SK-N-SH treated with all-trans-retinoic acid at 6 μM for 48 hours (cell line): ENCODE measurements at regions not wholly inside any gene's neighbourhood (a gene's known extent, or its start where the extent isn't known, plus 50 kb on each side); places are given as distances from the start of the nearest gene placed in this dataset.
"Not testable (repeated sequence)": the region's sequence is repeated elsewhere in the genome, so short reads cannot be mapped to it uniquely, and the experiment has no call there.

ENCODE experiments used
- ATAC-seq: fragments of 200-7000 bp; cut with Tn5 transposase; 3 replicates; pipeline ENCODE4 v1.9.1; 2020; ENCODE audit warnings: mild to moderate bottlenecking, moderate library complexity
- ARNTL ChIP-seq: fragments of 450-650 bp; formaldehyde crosslinking; IDR thresholded peaks from 2 replicates; pipeline ENCODE4 v1.5.0; 2020; ENCODE audit warnings: low read depth, mild to moderate bottlenecking, moderate library complexity, borderline replicate concordance
- BACH2 ChIP-seq: fragments of 250-450 bp; sonication (Bioruptor Pico); IDR thresholded peaks from 2 replicates; pipeline ENCODE4 v1.9.0; 2021; ENCODE audit warnings: mild to moderate bottlenecking, borderline replicate concordance
- CREB5 ChIP-seq: fragments of 250-450 bp; sonication (Bioruptor Pico); IDR thresholded peaks from 2 replicates; pipeline ENCODE4 v1.5.1; 2020; ENCODE audit warnings: low read depth, mild to moderate bottlenecking, moderate library complexity
- CSDC2 ChIP-seq: fragments of 250-450 bp; sonication (Bioruptor Pico); IDR thresholded peaks from 2 replicates; pipeline ENCODE4 v1.5.0; 2020; ENCODE audit warnings: mild to moderate bottlenecking, moderate library complexity
- CSRNP3 ChIP-seq: fragments of 250-450 bp; sonication (Bioruptor Pico); IDR thresholded peaks from 2 replicates; pipeline ENCODE4 v1.5.1; 2021; ENCODE audit warnings: mild to moderate bottlenecking, moderate library complexity
- ESRRG ChIP-seq: fragments of 250-450 bp; sonication (Bioruptor Pico); IDR thresholded peaks from 2 replicates; pipeline ENCODE4 v1.6.1; 2021; ENCODE audit warnings: mild to moderate bottlenecking
- GLIS3 ChIP-seq: fragments of 250-450 bp; sonication (Bioruptor Pico); IDR thresholded peaks from 2 replicates; pipeline ENCODE4 v1.5.0; 2020; ENCODE audit warnings: mild to moderate bottlenecking, moderate library complexity
- ISL1 ChIP-seq: fragments of 250-450 bp; sonication (Bioruptor Pico); IDR thresholded peaks from 2 replicates; pipeline ENCODE4 v2.1.2; 2022; ENCODE audit warnings: mild to moderate bottlenecking, moderate library complexity
- OSR1 ChIP-seq: fragments of 250-450 bp; sonication (Bioruptor Pico); IDR thresholded peaks from 2 replicates; pipeline ENCODE4 v1.8.0; 2022; ENCODE audit warnings: moderate library complexity, mild to moderate bottlenecking, inconsistent platforms
- PATZ1 ChIP-seq: fragments of 250-450 bp; sonication (Bioruptor Pico); IDR thresholded peaks from 2 replicates; pipeline ENCODE4 v1.8.0; 2020; ENCODE audit warnings: mild to moderate bottlenecking, moderate library complexity, borderline replicate concordance
- POU6F1 ChIP-seq: fragments of 250-450 bp; sonication (Bioruptor Pico); IDR thresholded peaks from 2 replicates; pipeline ENCODE4 v1.8.0; 2021; ENCODE audit warnings: low read depth, mild to moderate bottlenecking, moderate library complexity, borderline replicate concordance
- PPARA ChIP-seq: fragments of 250-450 bp; sonication (Bioruptor Pico); IDR thresholded peaks from 2 replicates; pipeline ENCODE4 v1.5.0; 2020; ENCODE audit warnings: mild to moderate bottlenecking, borderline replicate concordance
- RARB ChIP-seq: fragments of 250-450 bp; sonication (Bioruptor Pico); IDR thresholded peaks from 2 replicates; pipeline ENCODE4 v1.8.0; 2021; ENCODE audit warnings: mild to moderate bottlenecking, moderate library complexity
- SNAI2 ChIP-seq: fragments of 250-450 bp; sonication (Bioruptor Pico); IDR thresholded peaks from 2 replicates; pipeline ENCODE4 v1.5.0; 2020; ENCODE audit warnings: mild to moderate bottlenecking, moderate library complexity
- TCF4 ChIP-seq: fragments of 250-450 bp; sonication (Bioruptor Pico); IDR thresholded peaks from 2 replicates; pipeline ENCODE4 v1.8.0; 2021; ENCODE audit warnings: mild to moderate bottlenecking, moderate library complexity, borderline replicate concordance
- TOX ChIP-seq: fragments of 250-450 bp; sonication (Bioruptor Pico); IDR thresholded peaks from 2 replicates; pipeline ENCODE4 v1.8.0; 2021; ENCODE audit warnings: mild to moderate bottlenecking, moderate library complexity, borderline replicate concordance
- TSHZ2 ChIP-seq: fragments of 250-450 bp; sonication (Bioruptor Pico); IDR thresholded peaks from 2 replicates; pipeline ENCODE4 v1.5.0; 2020; ENCODE audit warnings: mild to moderate bottlenecking, moderate library complexity
- ZC3H10 ChIP-seq: fragments of 250-450 bp; sonication (Bioruptor Pico); IDR thresholded peaks from 2 replicates; pipeline ENCODE4 v1.5.1; 2021; ENCODE audit warnings: mild to moderate bottlenecking, moderate library complexity
- ZFP3 ChIP-seq: fragments of 250-450 bp; sonication (Bioruptor Pico); IDR thresholded peaks from 2 replicates; pipeline ENCODE4 v1.5.0; 2020; ENCODE audit warnings: mild to moderate bottlenecking, moderate library complexity
- ZFP30 ChIP-seq: fragments of 450-650 bp; formaldehyde crosslinking; IDR thresholded peaks from 2 replicates; pipeline ENCODE4 v1.5.0; 2022; ENCODE audit warnings: mild to moderate bottlenecking, moderate library complexity
- ZNF565 ChIP-seq: fragments of 450-650 bp; formaldehyde crosslinking; conservative IDR thresholded peaks from 2 replicates; pipeline ENCODE4 v1.5.0; 2020; ENCODE audit warnings: low read depth, mild to moderate bottlenecking, moderate library complexity
- ZNF70 ChIP-seq: fragments of 450-650 bp; formaldehyde crosslinking; IDR thresholded peaks from 2 replicates; pipeline ENCODE4 v1.5.0; 2020; ENCODE audit warnings: mild to moderate bottlenecking, moderate library complexity

GRCh38 chr2:8600456-8600855 is 81.4 kb upstream of the ID2 start:
- TF ChIP-seq CSDC2 (CRISPR knock-in tag) (no peak), ISL1 (CRISPR knock-in tag) (no peak), TCF4 (CRISPR knock-in tag) (no peak), OSR1 (CRISPR knock-in tag) (no peak), GLIS3 (CRISPR knock-in tag) (no peak), ZNF70 (CRISPR knock-in tag) (no peak), ZFP30 (no peak), ZFP3 (CRISPR knock-in tag) (no peak), CREB5 (CRISPR knock-in tag) (no peak), CSRNP3 (CRISPR knock-in tag) (no peak), TOX (CRISPR knock-in tag) (no peak), PATZ1 (CRISPR knock-in tag) (no peak), BACH2 (no peak), ARNTL (CRISPR knock-in tag) (no peak), ZNF565 (CRISPR knock-in tag) (no peak), ESRRG (no peak), PPARA (no peak), TSHZ2 (CRISPR knock-in tag) (no peak)
- ATAC-seq = no peak

- TF ChIP-seq ZFP30 (no peak), ZC3H10 (CRISPR knock-in tag) (no peak), ZNF70 (CRISPR knock-in tag) (no peak), CREB5 (CRISPR knock-in tag) (no peak), ZFP3 (CRISPR knock-in tag) (no peak), RARB (no peak), OSR1 (CRISPR knock-in tag) (no peak), ISL1 (CRISPR knock-in tag) (no peak), POU6F1 (CRISPR knock-in tag) (no peak), TOX (CRISPR knock-in tag) (no peak), ARNTL (CRISPR knock-in tag) (no peak), ZNF565 (CRISPR knock-in tag) (no peak), GLIS3 (CRISPR knock-in tag) (no peak), TSHZ2 (CRISPR knock-in tag) (no peak), SNAI2 (CRISPR knock-in tag) (no peak), TCF4 (CRISPR knock-in tag) (no peak), BACH2 (no peak)
- ATAC-seq = no peak
Observed at GRCh38 chr2:8602809-8603208, 79.0 kb upstream of the ID2 start.

- ATAC-seq = not testable (repeated sequence)
Observed at GRCh38 chr2:8603356-8603755, 78.5 kb upstream of the ID2 start.
